HG03135 (cell line): ENCODE measurements at regions not wholly inside any gene's neighbourhood (a gene's known extent, or its start where the extent isn't known, plus 50 kb on each side); places are given as distances from the start of the nearest gene placed in this dataset.

Source experiments
- ATAC-seq: cut with Tn5 transposase; IDR thresholded peaks from one replicate; pipeline ENCODE4 v1.9.1; 2021; ENCODE audit warnings: mild to moderate bottlenecking, moderate library complexity; ENCODE audit not compliant: unreplicated experiment

GRCh38 chr9:106724566-106724965, 138.4 kb upstream of the ZNF462 start:
- ATAC-seq, result no peak

- ATAC-seq, result no peak
Observed at GRCh38 chr9:106726070-106726815, 136.7 kb upstream of the ZNF462 start.

- no peak for ATAC-seq
Observed at GRCh38 chr9:106727969-106728368, 135.0 kb upstream of the ZNF462 start.

- no peak for ATAC-seq
Observed at GRCh38 chr9:106728860-106729259, 134.1 kb upstream of the ZNF462 start.

GRCh38 chr9:106731910-106732309, 131.1 kb upstream of the ZNF462 start:
- ATAC-seq, result no peak

GRCh38 chr9:106733828-106734380, 129.1 kb upstream of the ZNF462 start:
- ATAC-seq, result no peak

GRCh38 chr9:106737516-106737915, 125.5 kb upstream of the ZNF462 start:
- ATAC-seq, result no peak

GRCh38 chr9:106738109-106738508, 124.9 kb upstream of the ZNF462 start:
- no peak for ATAC-seq

GRCh38 chr9:106745457-106745856, 117.5 kb upstream of the ZNF462 start:
- no peak for ATAC-seq

- ATAC-seq, result no peak
Observed at GRCh38 chr9:106745876-106746275, 117.1 kb upstream of the ZNF462 start.

- ATAC-seq, result no peak
Observed at GRCh38 chr9:106751681-106752080, 111.3 kb upstream of the ZNF462 start.

GRCh38 chr9:106752581-106752980, 110.4 kb upstream of the ZNF462 start:
- no peak for ATAC-seq

- peak; percentile 83 for ATAC-seq
Observed at GRCh38 chr9:106753155-106753671, 109.8 kb upstream of the ZNF462 start.

- ATAC-seq, result no peak
Observed at GRCh38 chr9:106755736-106756135, 107.2 kb upstream of the ZNF462 start.

GRCh38 chr9:106757514-106757913, 105.5 kb upstream of the ZNF462 start:
- ATAC-seq, result no peak

- peak; percentile 75 for ATAC-seq
Observed at GRCh38 chr9:106758911-106759310, 104.1 kb upstream of the ZNF462 start.

GRCh38 chr9:106761493-106761892, 101.5 kb upstream of the ZNF462 start:
- ATAC-seq, result no peak

GRCh38 chr9:106766616-106767015, 96.3 kb upstream of the ZNF462 start:
- ATAC-seq, result no peak

GRCh38 chr9:106769331-106769730, 93.6 kb upstream of the ZNF462 start:
- no peak for ATAC-seq

GRCh38 chr9:106771608-106772007, 91.4 kb upstream of the ZNF462 start:
- no peak for ATAC-seq

- ATAC-seq, result no peak
Observed at GRCh38 chr9:106772523-106773290, 90.3 kb upstream of the ZNF462 start.

- ATAC-seq, result no peak
Observed at GRCh38 chr9:106773750-106774149, 89.2 kb upstream of the ZNF462 start.
